ENCODE measurements at regions not wholly inside any gene's neighbourhood (a gene's known extent, or its start where the extent isn't known, plus 50 kb on each side); places are given as distances from the start of the nearest gene placed in this dataset.

GRCh38 chr15:81942655-81943195, 103.1 kb downstream of the MEX3B start (continued):
- TF ChIP-seq ELF4 (CRISPR knock-in tag; IDR thresholded peaks at IDR 0.05; ENCODE audit: low read depth) = no peak
- TF ChIP-seq, protein P1, sequence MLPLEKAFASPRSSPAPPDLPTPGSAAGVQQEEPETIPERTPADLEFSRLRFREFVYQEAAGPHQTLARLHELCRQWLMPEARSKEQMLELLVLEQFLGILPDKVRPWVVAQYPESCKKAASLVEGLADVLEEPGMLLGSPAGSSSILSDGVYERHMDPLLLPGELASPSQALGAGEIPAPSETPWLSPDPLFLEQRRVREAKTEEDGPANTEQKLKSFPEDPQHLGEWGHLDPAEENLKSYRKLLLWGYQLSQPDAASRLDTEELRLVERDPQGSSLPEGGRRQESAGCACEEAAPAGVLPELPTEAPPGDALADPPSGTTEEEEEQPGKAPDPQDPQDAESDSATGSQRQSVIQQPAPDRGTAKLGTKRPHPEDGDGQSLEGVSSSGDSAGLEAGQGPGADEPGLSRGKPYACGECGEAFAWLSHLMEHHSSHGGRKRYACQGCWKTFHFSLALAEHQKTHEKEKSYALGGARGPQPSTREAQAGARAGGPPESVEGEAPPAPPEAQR (CRISPR knock-in tag; IDR thresholded peaks at IDR 0.05) = no peak
- TF ChIP-seq FOXK1 (CRISPR knock-in tag; IDR thresholded peaks at IDR 0.05) = no peak
- TF ChIP-seq, protein P2, sequence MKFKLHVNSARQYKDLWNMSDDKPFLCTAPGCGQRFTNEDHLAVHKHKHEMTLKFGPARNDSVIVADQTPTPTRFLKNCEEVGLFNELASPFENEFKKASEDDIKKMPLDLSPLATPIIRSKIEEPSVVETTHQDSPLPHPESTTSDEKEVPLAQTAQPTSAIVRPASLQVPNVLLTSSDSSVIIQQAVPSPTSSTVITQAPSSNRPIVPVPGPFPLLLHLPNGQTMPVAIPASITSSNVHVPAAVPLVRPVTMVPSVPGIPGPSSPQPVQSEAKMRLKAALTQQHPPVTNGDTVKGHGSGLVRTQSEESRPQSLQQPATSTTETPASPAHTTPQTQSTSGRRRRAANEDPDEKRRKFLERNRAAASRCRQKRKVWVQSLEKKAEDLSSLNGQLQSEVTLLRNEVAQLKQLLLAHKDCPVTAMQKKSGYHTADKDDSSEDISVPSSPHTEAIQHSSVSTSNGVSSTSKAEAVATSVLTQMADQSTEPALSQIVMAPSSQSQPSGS (CRISPR knock-in tag; IDR thresholded peaks at IDR 0.05; ENCODE audit: borderline replicate concordance, low read depth) = no peak
- no peak for TF ChIP-seq NR1H2 (CRISPR knock-in tag; IDR thresholded peaks at IDR 0.05)
- TF ChIP-seq ZNF425 (CRISPR knock-in tag; conservative IDR thresholded peaks at IDR 0.05) = no peak
- TF ChIP-seq, protein P3, sequence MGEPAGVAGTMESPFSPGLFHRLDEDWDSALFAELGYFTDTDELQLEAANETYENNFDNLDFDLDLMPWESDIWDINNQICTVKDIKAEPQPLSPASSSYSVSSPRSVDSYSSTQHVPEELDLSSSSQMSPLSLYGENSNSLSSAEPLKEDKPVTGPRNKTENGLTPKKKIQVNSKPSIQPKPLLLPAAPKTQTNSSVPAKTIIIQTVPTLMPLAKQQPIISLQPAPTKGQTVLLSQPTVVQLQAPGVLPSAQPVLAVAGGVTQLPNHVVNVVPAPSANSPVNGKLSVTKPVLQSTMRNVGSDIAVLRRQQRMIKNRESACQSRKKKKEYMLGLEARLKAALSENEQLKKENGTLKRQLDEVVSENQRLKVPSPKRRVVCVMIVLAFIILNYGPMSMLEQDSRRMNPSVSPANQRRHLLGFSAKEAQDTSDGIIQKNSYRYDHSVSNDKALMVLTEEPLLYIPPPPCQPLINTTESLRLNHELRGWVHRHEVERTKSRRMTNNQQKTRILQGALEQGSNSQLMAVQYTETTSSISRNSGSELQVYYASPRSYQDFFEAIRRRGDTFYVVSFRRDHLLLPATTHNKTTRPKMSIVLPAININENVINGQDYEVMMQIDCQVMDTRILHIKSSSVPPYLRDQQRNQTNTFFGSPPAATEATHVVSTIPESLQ (CRISPR knock-in tag; IDR thresholded peaks at IDR 0.05) = no peak
- no peak for TF ChIP-seq ZBTB21 (CRISPR knock-in tag; IDR thresholded peaks at IDR 0.05; ENCODE audit: borderline replicate concordance)

DNA sequence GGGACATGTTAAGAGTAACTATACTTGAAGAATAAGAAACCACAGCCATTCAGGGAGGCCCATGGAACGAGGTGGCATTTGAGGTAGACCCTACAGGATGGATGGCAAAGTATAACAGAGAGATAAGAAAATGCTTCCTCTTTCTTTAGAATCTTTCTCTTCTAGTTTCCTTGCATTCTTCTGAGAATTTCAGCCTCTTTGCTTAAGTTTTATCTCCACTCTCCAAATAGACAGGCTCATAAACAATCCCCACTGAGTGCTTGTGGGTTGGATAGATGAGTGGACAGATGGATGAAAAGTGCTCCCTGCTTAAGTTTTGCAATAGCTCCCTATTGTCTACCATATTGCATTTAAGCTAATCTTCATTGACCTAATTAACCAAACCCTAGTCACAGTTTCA, 103.7 kb downstream of the MEX3B start:
- Mint-ChIP-seq H3K36me3 (peaks cover 3% of the 10 kb centered on the region), H3K4me1 (peaks cover 23% of the 10 kb centered on the region), H3K9me3 (peaks cover 4% of the 10 kb centered on the region; the same call in 1 of the 2 replicates), H3K27ac (no peak overlapping the region), H3K4me3 (no peak overlapping the region), H3K27me3 (ENCODE audit: low read depth) (peaks cover 15% of the 10 kb centered on the region; the same call in 1 of the 2 replicates)
- CTCF ChIA-PET = interaction anchor here (0.5 to 2.7 kb wide), 3 partner anchors 129 to 274 kb away, joined by 3 to 11 read pairs (median 3); no protein-coding TSS in a partner anchor
- DNase-seq (ENCODE audit: low spot score) (no peak), ATAC-seq (no peak)
- POLR2A ChIA-PET = no interaction called here
- no peak for TF ChIP-seq ZNF671 (CRISPR knock-in tag; IDR thresholded peaks at IDR 0.05)
- no peak for TF ChIP-seq ZNF281 (CRISPR knock-in tag; IDR thresholded peaks at IDR 0.05)
- TF ChIP-seq RELA (CRISPR knock-in tag; IDR thresholded peaks at IDR 0.05; ENCODE audit: borderline replicate concordance) = no peak
- no peak for TF ChIP-seq PRRX2 (CRISPR knock-in tag; IDR thresholded peaks at IDR 0.05)
- TF ChIP-seq, protein P4, sequence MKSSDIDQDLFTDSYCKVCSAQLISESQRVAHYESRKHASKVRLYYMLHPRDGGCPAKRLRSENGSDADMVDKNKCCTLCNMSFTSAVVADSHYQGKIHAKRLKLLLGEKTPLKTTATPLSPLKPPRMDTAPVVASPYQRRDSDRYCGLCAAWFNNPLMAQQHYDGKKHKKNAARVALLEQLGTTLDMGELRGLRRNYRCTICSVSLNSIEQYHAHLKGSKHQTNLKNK (CRISPR knock-in tag; IDR thresholded peaks at IDR 0.05) = no peak
- no peak for TF ChIP-seq ZNF317 (CRISPR knock-in tag; IDR thresholded peaks at IDR 0.05; ENCODE audit: borderline replicate concordance, low read depth)
- TF ChIP-seq HMGA2 (CRISPR knock-in tag; IDR thresholded peaks at IDR 0.05) = no peak
- no peak for TF ChIP-seq ERG (CRISPR knock-in tag; IDR thresholded peaks at IDR 0.05)
- TF ChIP-seq, protein P5, sequence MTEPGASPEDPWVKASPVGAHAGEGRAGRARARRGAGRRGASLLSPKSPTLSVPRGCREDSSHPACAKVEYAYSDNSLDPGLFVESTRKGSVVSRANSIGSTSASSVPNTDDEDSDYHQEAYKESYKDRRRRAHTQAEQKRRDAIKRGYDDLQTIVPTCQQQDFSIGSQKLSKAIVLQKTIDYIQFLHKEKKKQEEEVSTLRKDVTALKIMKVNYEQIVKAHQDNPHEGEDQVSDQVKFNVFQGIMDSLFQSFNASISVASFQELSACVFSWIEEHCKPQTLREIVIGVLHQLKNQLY (CRISPR knock-in tag; IDR thresholded peaks at IDR 0.05) = no peak
- TF ChIP-seq, protein P6, sequence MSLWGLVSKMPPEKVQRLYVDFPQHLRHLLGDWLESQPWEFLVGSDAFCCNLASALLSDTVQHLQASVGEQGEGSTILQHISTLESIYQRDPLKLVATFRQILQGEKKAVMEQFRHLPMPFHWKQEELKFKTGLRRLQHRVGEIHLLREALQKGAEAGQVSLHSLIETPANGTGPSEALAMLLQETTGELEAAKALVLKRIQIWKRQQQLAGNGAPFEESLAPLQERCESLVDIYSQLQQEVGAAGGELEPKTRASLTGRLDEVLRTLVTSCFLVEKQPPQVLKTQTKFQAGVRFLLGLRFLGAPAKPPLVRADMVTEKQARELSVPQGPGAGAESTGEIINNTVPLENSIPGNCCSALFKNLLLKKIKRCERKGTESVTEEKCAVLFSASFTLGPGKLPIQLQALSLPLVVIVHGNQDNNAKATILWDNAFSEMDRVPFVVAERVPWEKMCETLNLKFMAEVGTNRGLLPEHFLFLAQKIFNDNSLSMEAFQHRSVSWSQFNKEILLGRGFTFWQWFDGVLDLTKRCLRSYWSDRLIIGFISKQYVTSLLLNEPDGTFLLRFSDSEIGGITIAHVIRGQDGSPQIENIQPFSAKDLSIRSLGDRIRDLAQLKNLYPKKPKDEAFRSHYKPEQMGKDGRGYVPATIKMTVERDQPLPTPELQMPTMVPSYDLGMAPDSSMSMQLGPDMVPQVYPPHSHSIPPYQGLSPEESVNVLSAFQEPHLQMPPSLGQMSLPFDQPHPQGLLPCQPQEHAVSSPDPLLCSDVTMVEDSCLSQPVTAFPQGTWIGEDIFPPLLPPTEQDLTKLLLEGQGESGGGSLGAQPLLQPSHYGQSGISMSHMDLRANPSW (CRISPR knock-in tag; conservative IDR thresholded peaks at IDR 0.05; ENCODE audit: low read depth) = no peak
- TF ChIP-seq NFE2L1 (CRISPR knock-in tag; IDR thresholded peaks at IDR 0.05) = no peak
